AG09319 (cell line): ENCODE measurements at regions not wholly inside any gene's neighbourhood (a gene's known extent, or its start where the extent isn't known, plus 50 kb on each side); places are given as distances from the start of the nearest gene placed in this dataset.

Experiments
- DNase-seq: peaks from one replicate; pipeline ENCODE4 v3.0.0-alpha.2; 2010; ENCODE audit warnings: low read depth; ENCODE audit errors: extremely low read depth
- TF ChIP-seq, protein P1 (sequence below): IDR thresholded peaks from 2 replicates; pipeline ENCODE4 v1.5.1; 2011; ENCODE audit warnings: low read depth, mild to moderate bottlenecking, inconsistent platforms, low read length, moderate library complexity

DNA sequence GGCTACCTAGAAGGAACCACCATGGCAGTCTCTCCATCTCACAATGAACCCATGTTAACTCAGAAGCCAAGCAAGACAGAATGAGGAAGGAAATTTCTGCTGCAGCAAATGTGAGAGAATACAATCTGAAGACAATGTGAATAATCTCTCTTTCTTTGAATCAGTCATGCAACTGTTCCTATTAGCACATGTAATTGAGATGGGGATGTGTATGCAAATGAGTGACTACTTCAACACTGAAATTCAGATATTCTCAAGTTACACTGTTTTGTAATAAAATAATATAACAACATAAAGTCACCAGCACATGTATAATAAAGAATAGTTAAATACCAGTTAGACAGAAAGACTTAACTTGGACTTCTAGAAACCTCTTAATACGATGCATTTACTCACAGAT, 1200.6 kb upstream of the PIK3C3 start:
- TF ChIP-seq, protein P1, sequence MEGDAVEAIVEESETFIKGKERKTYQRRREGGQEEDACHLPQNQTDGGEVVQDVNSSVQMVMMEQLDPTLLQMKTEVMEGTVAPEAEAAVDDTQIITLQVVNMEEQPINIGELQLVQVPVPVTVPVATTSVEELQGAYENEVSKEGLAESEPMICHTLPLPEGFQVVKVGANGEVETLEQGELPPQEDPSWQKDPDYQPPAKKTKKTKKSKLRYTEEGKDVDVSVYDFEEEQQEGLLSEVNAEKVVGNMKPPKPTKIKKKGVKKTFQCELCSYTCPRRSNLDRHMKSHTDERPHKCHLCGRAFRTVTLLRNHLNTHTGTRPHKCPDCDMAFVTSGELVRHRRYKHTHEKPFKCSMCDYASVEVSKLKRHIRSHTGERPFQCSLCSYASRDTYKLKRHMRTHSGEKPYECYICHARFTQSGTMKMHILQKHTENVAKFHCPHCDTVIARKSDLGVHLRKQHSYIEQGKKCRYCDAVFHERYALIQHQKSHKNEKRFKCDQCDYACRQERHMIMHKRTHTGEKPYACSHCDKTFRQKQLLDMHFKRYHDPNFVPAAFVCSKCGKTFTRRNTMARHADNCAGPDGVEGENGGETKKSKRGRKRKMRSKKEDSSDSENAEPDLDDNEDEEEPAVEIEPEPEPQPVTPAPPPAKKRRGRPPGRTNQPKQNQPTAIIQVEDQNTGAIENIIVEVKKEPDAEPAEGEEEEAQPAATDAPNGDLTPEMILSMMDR, result no peak

DNA sequence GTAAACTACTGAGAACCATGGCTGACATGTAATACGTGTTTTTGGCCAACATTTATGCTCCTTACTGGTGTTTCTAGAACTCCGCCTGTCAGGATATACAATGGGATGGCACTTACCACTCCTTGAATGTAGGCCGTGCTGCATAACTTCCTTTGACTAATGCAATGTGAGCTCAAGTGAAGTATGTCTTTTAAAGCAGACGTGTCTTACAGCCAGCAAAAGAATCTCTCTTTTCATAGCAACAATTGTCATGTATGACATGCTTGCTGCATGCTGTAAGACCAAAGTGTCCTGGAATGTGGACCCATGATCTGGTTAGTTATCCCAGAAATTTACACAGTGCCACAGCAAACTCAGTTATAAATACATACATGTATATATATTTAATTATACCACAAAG, 1202.7 kb upstream of the PIK3C3 start:
- no peak for DNase-seq
- TF ChIP-seq, protein P1, result no peak

More for the DNA sequence above, 1200.6 kb upstream of the PIK3C3 start:
- no peak for DNase-seq

DNA sequence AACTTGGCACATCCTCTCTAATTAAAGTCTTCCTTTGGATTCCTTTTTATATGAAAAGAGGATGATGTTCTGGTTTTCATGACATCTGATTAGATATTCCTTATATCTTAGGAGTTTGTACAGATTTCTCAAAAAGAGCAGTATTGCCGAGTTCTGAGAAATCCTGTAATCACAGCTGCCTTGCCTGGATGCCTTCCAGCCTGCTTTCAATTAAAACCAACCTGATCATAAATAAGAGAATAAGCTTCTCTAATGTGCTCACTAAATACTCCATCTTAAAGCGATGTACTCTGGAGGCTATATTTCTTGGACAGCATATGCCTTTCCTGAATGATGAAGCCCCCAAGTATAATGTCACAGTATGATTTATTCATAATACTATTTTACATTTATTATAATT, 1203.8 kb upstream of the PIK3C3 start:
- TF ChIP-seq, protein P1, result no peak

DNA sequence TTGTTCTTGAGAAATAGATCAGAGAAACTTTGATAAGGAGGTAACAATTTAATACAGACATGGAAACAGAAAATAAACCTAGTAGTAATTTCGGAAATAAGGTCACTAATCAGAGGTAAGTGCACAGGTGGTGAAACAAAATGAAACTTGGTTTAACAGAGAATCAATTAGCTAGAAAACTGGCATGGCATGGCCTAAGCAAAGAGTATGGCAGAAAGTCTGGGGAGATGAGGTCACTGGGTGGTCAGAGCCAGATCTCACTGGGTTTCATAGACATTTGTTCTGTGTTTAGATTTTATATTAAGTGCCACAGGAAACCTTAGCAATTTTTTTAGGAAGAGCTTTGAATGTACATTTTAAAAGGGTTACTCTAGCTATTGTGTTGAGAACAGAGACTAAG, 1216.0 kb upstream of the PIK3C3 start:
- no peak for DNase-seq
- TF ChIP-seq, protein P1, result no peak

More for the DNA sequence above, 1203.8 kb upstream of the PIK3C3 start:
- DNase-seq, result no peak

DNA sequence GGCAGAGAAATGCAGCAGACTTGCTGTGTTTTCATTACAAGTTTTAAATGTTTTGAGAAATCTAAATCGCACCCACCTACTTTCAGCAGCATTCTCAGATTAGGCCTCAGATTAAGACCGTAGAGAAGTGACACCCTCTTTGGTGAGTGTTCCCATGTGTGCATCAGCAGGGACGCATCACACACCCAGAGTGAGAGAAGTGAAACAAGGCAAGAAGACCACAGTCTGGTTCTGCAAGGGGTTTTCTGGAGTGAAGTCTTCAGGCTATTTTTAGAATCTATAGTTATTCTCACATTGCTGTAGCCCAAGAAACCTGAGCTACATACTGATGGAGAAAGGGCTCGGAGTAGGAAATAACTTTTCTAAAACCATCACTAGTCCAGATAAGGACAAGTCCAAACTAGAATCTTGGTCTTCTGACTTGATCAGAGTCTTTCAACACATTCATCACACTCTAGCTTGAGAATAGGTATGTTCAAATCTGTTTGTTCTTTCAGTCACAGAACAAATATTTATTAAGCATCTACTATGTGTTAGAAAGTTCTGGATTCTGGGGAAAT, 1216.6 kb upstream of the PIK3C3 start:
- TF ChIP-seq, protein P1, result no peak
- no peak for DNase-seq

DNA sequence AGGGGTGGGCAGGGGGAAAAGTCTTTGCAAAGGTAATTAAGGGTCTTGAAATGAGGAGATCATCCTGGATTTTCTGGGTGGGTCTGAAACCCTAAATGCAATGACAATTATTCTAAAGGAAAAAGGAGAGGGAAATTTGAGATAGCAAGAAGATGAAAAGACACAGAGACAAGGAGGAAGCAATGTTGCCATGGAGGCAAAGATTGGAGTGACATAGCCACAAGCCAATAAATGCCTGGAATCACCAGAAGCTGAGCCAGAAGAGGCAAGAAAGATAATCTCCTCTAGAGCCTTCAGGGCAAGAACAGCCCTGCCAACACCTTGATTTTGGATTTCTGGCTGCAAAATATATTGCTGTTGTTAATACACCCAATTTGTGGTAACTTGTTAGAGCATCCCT, 1246.3 kb upstream of the PIK3C3 start:
- TF ChIP-seq, protein P1, result no peak
- no peak for DNase-seq

DNA sequence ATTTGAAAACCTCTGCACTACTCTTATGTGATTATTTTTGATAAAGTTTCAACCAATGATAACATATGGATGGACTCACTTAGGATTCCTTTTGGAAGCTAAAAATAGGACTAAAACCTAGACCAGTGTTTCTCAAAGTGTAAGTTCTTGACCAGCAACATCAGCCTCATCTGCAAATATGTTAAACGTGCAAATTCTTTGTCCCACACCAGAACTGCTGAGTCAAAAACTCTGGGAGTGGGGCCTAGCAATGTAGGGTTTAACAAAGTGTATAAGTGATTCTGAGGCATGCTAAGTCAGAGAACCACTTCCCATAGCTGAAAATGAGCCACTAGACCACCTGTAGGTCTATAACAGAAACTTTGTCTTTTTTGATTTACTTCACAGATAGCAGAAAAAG, 1247.2 kb upstream of the PIK3C3 start:
- TF ChIP-seq, protein P1, result no peak
- DNase-seq, result no peak
